Liver (tissue), 7 donors: ENCODE measurements at regions not wholly inside any gene's neighbourhood (a gene's known extent, or its start where the extent isn't known, plus 50 kb on each side); places are given as distances from the start of the nearest gene placed in this dataset.

Source experiments
- DNase-seq: peaks from one replicate; pipeline ENCODE4 v3.0.0-alpha.2; 2017; ENCODE audit warnings: low spot score
- H3K27ac ChIP-seq, 2 donors: one replicate each; pipeline ENCODE4 v1.7.0; 2013; ENCODE audit warnings: inconsistent platforms in 2 of 2, low read length in 2 of 2, control low read depth in 1 of 2, low read depth in 1 of 2, mild to moderate bottlenecking in 1 of 2
- H3K27me3 ChIP-seq, 4 donors: one replicate each; pipeline versions ENCODE4 v1.6.1 to v1.7.0; 2013; ENCODE audit warnings: low read length in 3 of 4, inconsistent platforms in 1 of 4, mild to moderate bottlenecking in 1 of 4, moderate library complexity in 1 of 4; ENCODE audit not compliant: control insufficient read depth in 4 of 4, insufficient read depth in 4 of 4
- H3K36me3 ChIP-seq, 4 donors: one replicate each; pipeline versions ENCODE4 v1.6.1 to v1.7.0; 2013; ENCODE audit warnings: low read length in 3 of 4, mild to moderate bottlenecking in 3 of 4, low read depth in 1 of 4, moderate library complexity in 1 of 4; ENCODE audit not compliant: control insufficient read depth in 4 of 4, insufficient read depth in 3 of 4
- H3K4me1 ChIP-seq, 4 donors: one replicate each; pipeline versions ENCODE4 v1.6.1 to v1.7.0; 2013; ENCODE audit warnings: low read length in 3 of 4, mild to moderate bottlenecking in 3 of 4, moderate library complexity in 1 of 4; ENCODE audit not compliant: control insufficient read depth in 4 of 4, insufficient read depth in 4 of 4
- H3K4me3 ChIP-seq, 3 donors: one replicate each; pipeline versions ENCODE4 v1.6.1 to v1.7.0; 2013; ENCODE audit warnings: low read length in 3 of 3, control low read depth in 1 of 3, low read depth in 1 of 3, mild to moderate bottlenecking in 1 of 3
- H3K9ac ChIP-seq, 2 donors: one replicate each; pipeline ENCODE4 v1.7.0; 2013; ENCODE audit warnings: low read length in 2 of 2, mild to moderate bottlenecking in 2 of 2, moderate library complexity in 2 of 2, control low read depth in 1 of 2, low read depth in 1 of 2
- H3K9me3 ChIP-seq, 4 donors: one replicate each; pipeline versions ENCODE4 v1.6.1 to v1.7.0; 2013; ENCODE audit warnings: low read length in 3 of 4; ENCODE audit not compliant: control insufficient read depth in 4 of 4
- EGR1 ChIP-seq, 2 donors: IDR thresholded peaks; 2 replicates each; pipeline ENCODE4 v1.6.1; 2016 to 2018; ENCODE audit warnings: antibody characterized with exemption in 2 of 2, low read depth in 2 of 2
- FOXA2 ChIP-seq: IDR thresholded peaks from 2 replicates; pipeline ENCODE4 v1.6.1; 2016; ENCODE audit warnings: antibody characterized with exemption
- GABPA ChIP-seq, 2 donors: IDR thresholded peaks in 1 of 2; conservative IDR thresholded peaks in 1 of 2; 2 replicates each; pipeline ENCODE4 v1.6.1; 2016; ENCODE audit warnings: antibody characterized with exemption in 2 of 2, mild to moderate bottlenecking in 1 of 2, moderate library complexity in 1 of 2
- HNF4A ChIP-seq, 2 donors: conservative IDR thresholded peaks; 2 replicates each; pipeline ENCODE4 v1.6.1; 2016; ENCODE audit warnings: antibody characterized with exemption in 2 of 2, mild to moderate bottlenecking in 2 of 2
- HNF4G ChIP-seq: IDR thresholded peaks from 2 replicates; pipeline ENCODE4 v1.6.1; 2016; ENCODE audit warnings: antibody characterized with exemption
- JUND ChIP-seq, 2 donors: IDR thresholded peaks; 2 replicates each; pipeline ENCODE4 v1.6.1; 2016; ENCODE audit warnings: antibody characterized with exemption in 2 of 2
- NR2F2 ChIP-seq: IDR thresholded peaks from 2 replicates; pipeline ENCODE4 v1.6.1; 2016; ENCODE audit warnings: antibody characterized with exemption
- RAD21 ChIP-seq, 2 donors: IDR thresholded peaks; 2 replicates each; pipeline ENCODE4 v1.6.1; 2016; ENCODE audit warnings: antibody characterized with exemption in 2 of 2, mild to moderate bottlenecking in 2 of 2
- RXRA ChIP-seq, 2 donors: IDR thresholded peaks; 2 replicates each; pipeline ENCODE4 v1.6.1; 2017 to 2018; ENCODE audit warnings: antibody characterized with exemption in 2 of 2, mild to moderate bottlenecking in 1 of 2
- SP1 ChIP-seq: IDR thresholded peaks from 2 replicates; pipeline ENCODE4 v1.6.1; 2018; ENCODE audit warnings: antibody characterized with exemption, mild to moderate bottlenecking
- TAF1 ChIP-seq: conservative IDR thresholded peaks from 2 replicates; pipeline ENCODE4 v1.6.1; 2016; ENCODE audit warnings: antibody characterized with exemption, mild to moderate bottlenecking
- WGBS: extraction: QIAGEN DNeasy Blood & Tissue Kit; methylation state at CpG from one replicate; pipeline ENCODE4 v1.1.7; 2013; 5-methylcytosine and 5-hydroxymethylcytosine counted together
- TF ChIP-seq, protein P1 (sequence below): IDR thresholded peaks from 2 replicates; pipeline ENCODE4 v1.6.1; 2016; ENCODE audit warnings: antibody characterized with exemption
- TF ChIP-seq, protein P2 (sequence below): IDR thresholded peaks from 2 replicates; pipeline ENCODE4 v1.6.1; 2016; ENCODE audit warnings: antibody characterized with exemption
- TF ChIP-seq, protein P3 (sequence below): IDR thresholded peaks from 2 replicates; pipeline ENCODE4 v1.6.1; 2016; ENCODE audit warnings: antibody characterized with exemption, mild to moderate bottlenecking
- donor health status: healthy.
- donor health status: healthy.
- donor health status: healthy.
- donor health status: healthy.

DNA sequence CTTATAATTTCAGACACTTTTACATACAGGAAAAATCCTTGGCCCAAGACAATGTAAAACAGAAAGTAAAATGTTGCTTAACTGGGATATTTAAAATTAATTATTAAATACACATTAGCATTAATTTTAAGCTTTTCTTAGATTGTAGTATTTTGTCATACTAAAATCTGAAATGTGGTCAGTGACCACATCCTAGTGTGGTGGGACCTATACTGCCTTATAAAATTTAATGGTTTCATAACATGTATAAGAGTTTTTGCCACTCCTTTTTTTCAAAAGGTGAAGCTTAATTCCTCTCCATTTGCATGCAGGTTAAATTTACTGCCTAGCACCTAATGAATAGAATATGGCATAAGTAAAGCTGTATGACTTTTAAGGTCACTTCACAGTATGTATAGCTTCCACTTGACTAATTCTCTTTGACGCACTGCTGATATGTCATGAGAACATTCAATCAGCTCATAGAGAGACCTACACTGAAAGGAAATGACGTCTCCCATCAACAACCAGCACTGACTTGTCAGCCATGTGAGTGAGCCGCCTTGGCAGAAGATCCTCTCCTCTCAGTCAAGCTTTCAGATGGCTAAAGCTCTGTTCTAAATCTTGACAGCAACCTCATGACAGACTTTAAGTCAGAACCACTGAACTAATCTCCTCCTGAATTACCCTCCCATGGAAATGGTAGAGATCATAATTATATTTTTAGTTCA is 847.8 kb downstream of the SI start:
- WGBS = 80% methylated on average over 3 of the region's 3 CpGs

DNA sequence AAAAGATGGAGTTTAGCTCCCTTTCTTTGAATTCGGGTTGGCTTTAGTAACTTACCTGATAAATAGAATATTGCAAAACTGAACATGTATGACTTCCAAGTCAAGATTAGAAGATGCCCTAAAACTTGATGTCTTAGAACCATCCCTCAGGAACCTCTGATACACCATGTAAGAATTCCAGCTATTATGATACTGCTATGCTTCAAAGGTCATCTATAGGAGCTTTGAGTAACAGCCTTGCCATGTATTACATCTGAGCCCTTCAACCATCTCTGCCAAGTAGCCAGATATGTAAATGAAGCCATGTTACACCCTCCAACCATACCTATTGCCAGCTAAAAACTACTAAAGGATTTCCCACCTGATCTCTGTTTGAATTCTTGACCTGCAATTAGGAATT is 854.2 kb downstream of the SI start:
- no peaks in the 10 kb centered on the region for H3K27me3 ChIP-seq
- no peak overlapping the region for H3K27ac ChIP-seq
- 42% methylated on average over 1 of the region's 1 CpG for WGBS
- no peak for TF ChIP-seq RAD21 (IDR thresholded peaks at IDR 0.05)
- TF ChIP-seq, protein P1, sequence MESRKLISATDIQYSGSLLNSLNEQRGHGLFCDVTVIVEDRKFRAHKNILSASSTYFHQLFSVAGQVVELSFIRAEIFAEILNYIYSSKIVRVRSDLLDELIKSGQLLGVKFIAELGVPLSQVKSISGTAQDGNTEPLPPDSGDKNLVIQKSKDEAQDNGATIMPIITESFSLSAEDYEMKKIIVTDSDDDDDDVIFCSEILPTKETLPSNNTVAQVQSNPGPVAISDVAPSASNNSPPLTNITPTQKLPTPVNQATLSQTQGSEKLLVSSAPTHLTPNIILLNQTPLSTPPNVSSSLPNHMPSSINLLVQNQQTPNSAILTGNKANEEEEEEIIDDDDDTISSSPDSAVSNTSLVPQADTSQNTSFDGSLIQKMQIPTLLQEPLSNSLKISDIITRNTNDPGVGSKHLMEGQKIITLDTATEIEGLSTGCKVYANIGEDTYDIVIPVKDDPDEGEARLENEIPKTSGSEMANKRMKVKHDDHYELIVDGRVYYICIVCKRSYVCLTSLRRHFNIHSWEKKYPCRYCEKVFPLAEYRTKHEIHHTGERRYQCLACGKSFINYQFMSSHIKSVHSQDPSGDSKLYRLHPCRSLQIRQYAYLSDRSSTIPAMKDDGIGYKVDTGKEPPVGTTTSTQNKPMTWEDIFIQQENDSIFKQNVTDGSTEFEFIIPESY = no peak
- no peak for TF ChIP-seq TAF1
- no peak for TF ChIP-seq HNF4A (conservative IDR thresholded peaks at IDR 0.05)
- no peak for TF ChIP-seq FOXA2
- H3K9ac ChIP-seq = no peak overlapping the region
- no peaks in the 10 kb centered on the region for H3K36me3 ChIP-seq
- H3K9me3 ChIP-seq = no peaks in the 10 kb centered on the region
- no peak for DNase-seq
- no peak overlapping the region for H3K4me3 ChIP-seq
- H3K4me1 ChIP-seq = no peaks in the 10 kb centered on the region

More for the DNA sequence above, 847.8 kb downstream of the SI start:
- Histone ChIP-seq H3K4me3 (no peak overlapping the region), H3K9me3 (no peaks in the 10 kb centered on the region), H3K4me1 (no peaks in the 10 kb centered on the region), H3K36me3 (no peaks in the 10 kb centered on the region), H3K27me3 (no peaks in the 10 kb centered on the region), H3K27ac (no peak overlapping the region), H3K9ac (no peak overlapping the region)
- no peak for DNase-seq
- TF ChIP-seq JUND (IDR thresholded peaks at IDR 0.05) (no peak), HNF4A (conservative IDR thresholded peaks at IDR 0.05) (no peak), FOXA2 (no peak), NR2F2 (no peak), HNF4G (no peak), EGR1 (IDR thresholded peaks at IDR 0.05; ENCODE audit: low read depth in 2 of 2) (no peak), GABPA (IDR thresholded peaks at IDR 0.05 in 1 of 2, conservative IDR thresholded peaks at IDR 0.05 in 1 of 2) (no peak), SP1 (no peak), RXRA (IDR thresholded peaks at IDR 0.05) (no peak), TAF1 (no peak)
- TF ChIP-seq, protein P1 = no peak
- TF ChIP-seq, protein P2, sequence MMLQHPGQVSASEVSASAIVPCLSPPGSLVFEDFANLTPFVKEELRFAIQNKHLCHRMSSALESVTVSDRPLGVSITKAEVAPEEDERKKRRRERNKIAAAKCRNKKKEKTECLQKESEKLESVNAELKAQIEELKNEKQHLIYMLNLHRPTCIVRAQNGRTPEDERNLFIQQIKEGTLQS = no peak
- TF ChIP-seq, protein P3, sequence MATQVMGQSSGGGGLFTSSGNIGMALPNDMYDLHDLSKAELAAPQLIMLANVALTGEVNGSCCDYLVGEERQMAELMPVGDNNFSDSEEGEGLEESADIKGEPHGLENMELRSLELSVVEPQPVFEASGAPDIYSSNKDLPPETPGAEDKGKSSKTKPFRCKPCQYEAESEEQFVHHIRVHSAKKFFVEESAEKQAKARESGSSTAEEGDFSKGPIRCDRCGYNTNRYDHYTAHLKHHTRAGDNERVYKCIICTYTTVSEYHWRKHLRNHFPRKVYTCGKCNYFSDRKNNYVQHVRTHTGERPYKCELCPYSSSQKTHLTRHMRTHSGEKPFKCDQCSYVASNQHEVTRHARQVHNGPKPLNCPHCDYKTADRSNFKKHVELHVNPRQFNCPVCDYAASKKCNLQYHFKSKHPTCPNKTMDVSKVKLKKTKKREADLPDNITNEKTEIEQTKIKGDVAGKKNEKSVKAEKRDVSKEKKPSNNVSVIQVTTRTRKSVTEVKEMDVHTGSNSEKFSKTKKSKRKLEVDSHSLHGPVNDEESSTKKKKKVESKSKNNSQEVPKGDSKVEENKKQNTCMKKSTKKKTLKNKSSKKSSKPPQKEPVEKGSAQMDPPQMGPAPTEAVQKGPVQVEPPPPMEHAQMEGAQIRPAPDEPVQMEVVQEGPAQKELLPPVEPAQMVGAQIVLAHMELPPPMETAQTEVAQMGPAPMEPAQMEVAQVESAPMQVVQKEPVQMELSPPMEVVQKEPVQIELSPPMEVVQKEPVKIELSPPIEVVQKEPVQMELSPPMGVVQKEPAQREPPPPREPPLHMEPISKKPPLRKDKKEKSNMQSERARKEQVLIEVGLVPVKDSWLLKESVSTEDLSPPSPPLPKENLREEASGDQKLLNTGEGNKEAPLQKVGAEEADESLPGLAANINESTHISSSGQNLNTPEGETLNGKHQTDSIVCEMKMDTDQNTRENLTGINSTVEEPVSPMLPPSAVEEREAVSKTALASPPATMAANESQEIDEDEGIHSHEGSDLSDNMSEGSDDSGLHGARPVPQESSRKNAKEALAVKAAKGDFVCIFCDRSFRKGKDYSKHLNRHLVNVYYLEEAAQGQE = no peak
